ENCODE measurements at regions not wholly inside any gene's neighbourhood (a gene's known extent, or its start where the extent isn't known, plus 50 kb on each side); places are given as distances from the start of the nearest gene placed in this dataset.

GRCh38 chr9:13431222-13431536 is 151.7 kb upstream of the MPDZ start:
- H3K4me3 ChIP-seq (ENCODE audit: low read depth, low read length), result no peak overlapping the region
- DNase-seq (ENCODE audit: low read depth, low spot score), result no peak
- TF ChIP-seq CTCF (IDR thresholded peaks at IDR 0.05; ENCODE audit: low read depth, low read length), result no peak
- in situ Hi-C loops (cut with HindIII; ENCODE audit: low sequenced_read_pairs), result no loop called here

- no peak overlapping the region for H3K4me3 ChIP-seq (ENCODE audit: low read depth, low read length)
- no peak for TF ChIP-seq CTCF (IDR thresholded peaks at IDR 0.05; ENCODE audit: low read depth, low read length)
- in situ Hi-C loops (cut with HindIII; ENCODE audit: low sequenced_read_pairs), result no loop called here
- no peak for DNase-seq (ENCODE audit: low read depth, low spot score)
Observed at GRCh38 chr9:13430368-13431221, 151.1 kb upstream of the MPDZ start.

DNA sequence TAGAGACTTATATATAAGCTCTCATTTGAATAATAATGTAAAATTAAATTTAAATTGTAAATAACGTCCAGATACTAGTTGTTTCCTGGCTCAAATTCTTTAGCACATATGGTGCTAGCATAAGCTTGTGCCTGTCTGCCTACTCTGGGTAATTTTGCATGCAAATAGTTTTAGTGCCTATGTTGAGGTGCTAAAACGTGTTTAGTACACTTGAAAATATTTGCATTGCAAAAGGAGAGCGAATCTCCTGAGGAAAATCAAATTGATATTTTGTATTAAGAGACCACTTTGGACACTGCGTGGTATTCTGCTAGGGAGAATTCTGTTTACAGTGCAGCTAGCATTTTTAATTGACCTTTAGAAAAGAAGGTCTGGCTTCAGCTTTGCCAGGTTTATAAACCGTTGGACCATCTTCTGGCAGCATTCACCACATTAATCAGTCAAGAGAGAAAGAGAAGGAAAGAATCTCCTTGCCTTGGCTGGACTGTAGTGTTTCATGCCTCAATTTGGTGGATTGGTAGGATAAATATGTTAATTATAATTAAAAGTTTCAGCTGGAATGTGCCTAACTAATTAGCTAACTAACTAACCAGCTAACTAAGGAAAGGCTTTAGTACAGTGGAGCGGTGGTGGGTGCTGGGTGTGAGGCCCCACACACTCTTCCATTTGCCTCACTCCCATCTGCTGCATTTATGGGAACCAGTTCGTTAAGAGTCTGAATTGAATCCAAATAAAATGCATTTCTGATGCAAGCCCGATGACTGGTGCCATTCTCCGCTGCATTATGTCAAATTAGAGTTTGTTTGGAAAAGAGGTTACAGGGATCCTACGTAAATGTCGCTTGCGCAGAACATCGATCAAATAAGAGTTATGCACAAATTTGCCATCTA is 150.1 kb upstream of the MPDZ start:
- no peak for TF ChIP-seq CTCF (IDR thresholded peaks at IDR 0.05; ENCODE audit: low read depth, low read length)
- no peak overlapping the region for H3K4me3 ChIP-seq (ENCODE audit: low read depth, low read length)
- in situ Hi-C loops (cut with HindIII; ENCODE audit: low sequenced_read_pairs), result no loop called here
- DNase-seq (ENCODE audit: low read depth, low spot score), result no peak

DNA sequence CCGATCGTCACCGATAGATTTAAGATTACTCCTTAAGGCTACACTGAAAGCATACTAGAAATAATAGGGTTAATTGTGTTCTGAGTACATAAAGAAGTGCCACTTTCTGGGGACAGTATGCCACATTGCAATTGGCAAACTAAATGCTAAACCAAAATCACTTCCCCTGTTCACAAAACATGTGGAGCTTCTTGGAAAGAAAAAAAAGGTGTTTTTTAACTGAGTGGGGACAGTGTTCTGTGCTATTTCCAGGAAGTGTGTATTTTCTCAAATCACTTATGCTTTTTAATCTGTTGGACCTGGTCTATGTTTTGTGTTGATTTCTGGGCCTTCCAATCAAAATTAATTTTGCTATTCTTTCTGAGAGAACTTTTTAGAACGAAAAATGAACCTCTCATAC is 149.3 kb upstream of the MPDZ start:
- H3K4me3 ChIP-seq (ENCODE audit: low read depth, low read length), result no peak overlapping the region
- DNase-seq (ENCODE audit: low read depth, low spot score), result no peak
- in situ Hi-C loops (cut with HindIII; ENCODE audit: low sequenced_read_pairs), result no loop called here
- no peak for TF ChIP-seq CTCF (IDR thresholded peaks at IDR 0.05; ENCODE audit: low read depth, low read length)

DNA sequence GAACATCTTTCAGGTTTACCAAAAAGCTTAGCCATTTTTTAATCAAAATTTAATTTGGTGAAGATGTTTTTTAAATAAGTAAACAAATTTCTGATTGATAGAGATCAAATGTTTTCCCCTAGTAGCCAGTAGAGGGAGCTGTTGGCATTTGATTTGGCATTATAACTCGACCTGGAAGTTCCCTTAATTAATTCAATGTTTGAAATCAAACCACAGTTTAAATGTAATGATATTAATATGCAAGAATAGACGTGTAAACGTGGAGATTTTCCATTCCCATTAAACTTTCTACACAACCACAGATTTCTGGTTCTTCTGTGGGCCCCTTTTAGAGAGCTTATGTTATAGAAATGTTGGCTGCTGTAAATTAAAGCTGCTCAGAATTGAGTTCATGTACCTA is 148.1 kb upstream of the MPDZ start:
- peak; percentile 56 for TF ChIP-seq CTCF (IDR thresholded peaks at IDR 0.05; ENCODE audit: low read depth, low read length)
- no peak overlapping the region for H3K4me3 ChIP-seq (ENCODE audit: low read depth, low read length)
- DNase-seq (ENCODE audit: low read depth, low spot score), result peak; percentile 63
- in situ Hi-C loops (cut with HindIII; ENCODE audit: low sequenced_read_pairs), result no loop called here

- no peak overlapping the region for H3K4me3 ChIP-seq (ENCODE audit: low read depth, low read length)
- TF ChIP-seq CTCF (IDR thresholded peaks at IDR 0.05; ENCODE audit: low read depth, low read length), result no peak
- in situ Hi-C loops (cut with HindIII; ENCODE audit: low sequenced_read_pairs), result no loop called here
- no peak for DNase-seq (ENCODE audit: low read depth, low spot score)
Observed at GRCh38 chr9:13426606-13427005, 147.1 kb upstream of the MPDZ start.

Data from astrocyte of the spinal cord (primary cell).